ENCODE measurements at regions not wholly inside any gene's neighbourhood (a gene's known extent, or its start where the extent isn't known, plus 50 kb on each side); places are given as distances from the start of the nearest gene placed in this dataset.
A peak's percentile ranks its signal among the peaks of the same experiment; 100 is the strongest.
"Not testable (repeated sequence)": the region's sequence is repeated elsewhere in the genome, so short reads cannot be mapped to it uniquely, and the experiment has no call there.

DNA sequence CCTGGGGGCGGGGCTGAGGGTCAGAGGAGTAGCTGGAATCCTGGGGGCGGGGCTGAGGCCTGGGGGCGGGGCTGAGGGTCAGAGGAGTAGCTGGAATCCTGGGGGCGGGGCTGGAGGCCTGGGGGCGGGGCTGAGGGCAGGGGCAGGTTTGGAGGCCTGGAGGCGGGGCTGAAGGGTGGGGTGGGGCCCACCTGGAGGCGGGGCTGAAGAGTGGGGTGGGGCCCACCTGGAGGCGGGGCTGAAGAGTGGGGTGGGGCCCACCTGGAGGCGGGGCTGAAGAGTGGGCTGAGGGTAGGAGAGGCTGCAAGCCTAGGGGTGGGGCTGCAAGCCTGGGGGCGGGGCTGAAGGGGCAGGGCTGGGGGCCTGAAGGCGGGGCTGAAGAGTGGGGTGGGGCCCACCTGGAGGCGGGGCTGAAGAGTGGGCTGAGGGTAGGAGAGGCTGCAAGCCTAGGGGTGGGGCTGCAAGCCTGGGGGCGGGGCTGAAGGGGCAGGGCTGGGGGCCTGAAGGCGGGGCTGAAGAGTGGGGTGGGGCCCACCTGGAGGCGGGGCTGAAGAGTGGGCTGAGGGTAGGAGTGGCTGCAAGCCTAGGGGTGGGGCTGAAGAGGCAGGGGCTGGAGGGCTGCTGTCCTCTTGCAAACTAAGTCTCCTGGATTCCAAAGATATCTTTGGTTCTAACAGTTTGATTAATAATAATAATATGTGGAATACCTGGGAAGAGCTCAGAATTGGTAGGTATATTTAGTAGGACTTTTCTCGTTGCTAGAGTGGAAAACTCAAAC lies 1329.7 kb downstream of the BRD1 start:
- DNase-seq, result not testable (repeated sequence)

DNA sequence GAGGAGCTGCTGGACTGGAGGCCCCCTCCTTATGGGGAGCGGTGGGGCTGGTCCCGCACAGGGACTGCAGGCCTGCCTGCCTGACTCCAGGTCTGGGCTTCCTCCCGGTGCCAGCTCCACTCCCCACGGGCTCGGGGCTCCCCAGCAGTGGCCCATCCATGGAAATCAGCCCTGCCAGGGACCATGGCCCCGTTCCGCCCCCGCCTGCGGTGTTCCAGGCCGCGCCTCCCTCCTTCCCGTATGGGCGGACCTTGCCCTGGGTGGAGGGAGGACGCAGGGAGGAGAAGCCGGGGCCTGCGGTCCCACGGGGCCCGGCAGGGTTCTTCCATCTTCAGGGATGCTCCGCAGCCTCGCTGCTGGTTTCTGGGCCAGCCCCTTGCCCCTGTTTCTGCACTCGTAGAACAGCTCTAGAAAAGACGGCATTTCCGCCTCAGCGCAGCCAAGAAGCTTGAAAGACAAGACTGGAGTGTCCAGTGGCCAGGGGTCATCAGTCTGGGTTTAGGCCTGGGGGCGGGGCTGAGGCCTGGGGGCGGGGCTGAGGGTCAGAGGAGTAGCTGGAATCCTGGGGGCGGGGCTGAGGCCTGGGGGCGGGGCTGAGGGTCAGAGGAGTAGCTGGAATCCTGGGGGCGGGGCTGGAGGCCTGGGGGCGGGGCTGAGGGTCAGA lies 1330.6 kb downstream of the BRD1 start:
- DNase-seq, result no peak

DNA sequence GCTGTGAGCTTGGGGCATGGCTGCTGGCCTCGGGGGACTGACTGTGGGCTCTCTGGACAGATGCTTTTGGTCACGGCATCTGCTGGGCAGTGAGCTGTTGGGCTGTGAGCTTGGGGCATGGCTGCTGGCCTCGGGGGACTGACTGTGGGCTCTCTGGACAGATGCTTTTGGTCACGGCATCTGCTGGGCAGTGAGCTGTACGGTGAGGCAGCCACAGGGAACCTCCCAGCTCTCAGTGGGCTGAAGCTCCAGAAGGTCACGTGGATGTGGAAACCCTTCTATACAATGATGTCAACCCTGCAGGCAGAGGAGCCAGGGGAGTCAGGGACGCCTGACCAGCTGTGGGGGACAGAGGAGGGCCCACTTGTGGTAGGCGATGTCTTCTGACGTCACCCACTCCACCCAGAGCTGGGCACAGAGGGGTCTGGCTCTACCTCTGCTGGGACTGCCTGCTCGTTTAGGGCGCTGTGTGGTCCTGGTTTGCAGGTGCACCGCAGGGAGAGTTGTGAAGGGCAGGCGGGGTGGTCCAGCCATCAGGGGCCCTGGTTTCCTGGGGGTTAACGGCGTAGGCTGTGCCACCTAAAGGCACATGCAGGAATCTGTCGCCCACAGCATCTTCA lies 1331.3 kb downstream of the BRD1 start:
- no peak for DNase-seq

DNA sequence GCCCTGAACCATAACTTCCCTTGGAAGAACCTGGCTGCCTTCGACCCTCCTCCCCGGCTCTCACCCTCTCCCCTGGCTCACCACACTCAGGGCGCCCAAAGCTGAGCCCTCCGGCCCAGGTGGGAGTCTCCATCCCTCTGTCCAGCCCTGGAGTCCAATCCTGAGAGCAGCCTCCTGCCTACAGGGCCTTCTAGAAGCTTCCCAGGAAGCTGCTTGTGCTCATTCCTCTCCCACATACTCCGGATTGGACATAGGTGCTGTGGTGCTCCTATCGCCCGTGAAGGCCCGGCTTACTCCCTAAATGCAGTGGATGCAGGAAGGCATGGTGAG lies 1332.0 kb downstream of the BRD1 start:
- no peak for DNase-seq

DNA sequence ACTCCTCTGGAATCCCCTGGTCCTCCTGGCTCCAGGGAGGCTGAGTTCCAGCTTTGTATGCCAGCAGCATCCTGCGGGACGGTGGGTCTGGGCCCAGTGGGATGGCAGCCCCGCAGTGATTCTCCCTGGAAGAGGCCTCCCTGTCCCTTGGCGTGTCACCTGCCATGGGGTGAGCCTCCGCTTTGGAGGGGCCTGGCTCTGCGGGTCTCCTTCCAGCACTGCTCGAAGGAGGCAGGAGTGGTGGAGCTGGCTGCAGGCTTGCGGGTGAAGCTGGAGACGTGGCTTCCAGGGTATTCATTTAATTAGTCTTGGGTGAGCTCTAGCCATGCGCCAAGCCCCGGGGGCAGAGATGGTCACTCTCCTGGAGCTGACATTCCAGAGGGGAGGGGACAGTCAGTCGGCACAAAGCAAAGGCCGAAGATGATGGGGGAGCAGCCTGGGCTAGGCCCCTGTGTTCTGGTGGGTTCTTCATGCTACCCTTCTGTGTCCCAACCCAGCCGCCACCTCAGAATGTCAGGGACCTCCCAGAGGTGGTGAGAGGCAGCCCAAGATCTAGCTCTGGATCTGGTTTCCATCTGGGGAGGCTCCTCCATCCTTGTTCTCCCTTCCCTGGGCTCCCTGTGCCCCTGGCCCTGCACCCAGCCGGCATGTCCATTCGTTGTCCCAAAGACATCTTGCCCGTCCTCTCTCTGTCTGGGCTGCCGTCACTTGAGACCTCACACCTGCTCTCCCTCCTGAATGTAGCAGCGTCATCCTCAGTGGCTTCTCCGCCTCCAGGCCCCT lies 1332.5 kb downstream of the BRD1 start:
- no peak for DNase-seq

DNA sequence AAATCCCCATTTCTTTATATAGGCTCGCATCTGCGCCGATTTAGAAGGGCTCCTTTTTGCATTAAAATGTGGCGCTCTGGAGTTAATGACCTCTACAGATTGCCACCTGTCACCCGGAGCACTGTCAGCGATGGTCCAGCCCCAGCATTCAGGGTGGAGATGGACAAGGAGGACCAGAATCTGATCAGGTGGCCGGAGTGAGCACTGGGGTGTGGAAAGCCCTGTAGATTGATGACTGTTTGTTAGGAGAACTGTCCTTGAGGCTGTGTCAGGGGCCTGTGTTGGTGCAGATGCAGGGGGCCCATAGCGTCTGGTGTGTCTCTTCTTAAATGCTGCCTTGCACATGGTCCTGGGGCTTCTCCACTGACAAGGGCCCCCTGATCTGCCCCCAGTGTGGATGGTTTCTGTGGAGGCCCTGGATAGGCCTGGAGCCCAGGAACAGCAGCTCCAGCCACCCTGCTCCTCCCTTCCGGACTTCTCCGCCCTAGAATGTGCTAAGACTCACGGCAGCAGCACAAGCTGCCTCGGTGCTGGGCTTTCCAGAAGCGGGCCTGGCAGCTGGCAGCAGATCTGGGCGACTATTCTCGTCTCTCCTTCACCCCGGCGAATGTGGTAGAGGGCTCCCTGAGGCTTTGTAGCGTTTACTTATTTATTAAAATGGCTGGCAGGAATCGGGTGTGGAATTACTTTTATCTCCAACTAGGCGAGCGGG lies 1333.3 kb downstream of the BRD1 start:
- DNase-seq, result no peak

DNA sequence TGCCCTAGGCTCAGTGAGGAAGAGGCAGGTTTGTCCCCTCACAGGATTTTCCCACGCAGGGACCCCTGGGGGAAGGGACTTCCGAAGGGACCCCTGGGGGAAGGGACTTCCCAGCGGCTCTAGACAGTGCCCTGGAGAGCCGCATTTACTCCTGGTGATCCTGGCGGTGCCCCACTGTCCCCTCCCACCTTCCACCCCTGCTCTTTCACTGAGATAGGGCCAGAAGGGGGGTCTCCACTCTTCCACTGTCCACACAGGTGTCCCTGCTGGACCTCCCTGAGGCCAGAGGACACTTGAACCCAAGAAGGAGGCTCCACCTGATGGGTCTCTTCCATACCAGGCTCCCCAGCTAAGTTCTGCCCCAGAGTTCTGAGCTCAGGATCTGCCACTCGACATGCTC lies 1333.9 kb downstream of the BRD1 start:
- no peak for DNase-seq

DNA sequence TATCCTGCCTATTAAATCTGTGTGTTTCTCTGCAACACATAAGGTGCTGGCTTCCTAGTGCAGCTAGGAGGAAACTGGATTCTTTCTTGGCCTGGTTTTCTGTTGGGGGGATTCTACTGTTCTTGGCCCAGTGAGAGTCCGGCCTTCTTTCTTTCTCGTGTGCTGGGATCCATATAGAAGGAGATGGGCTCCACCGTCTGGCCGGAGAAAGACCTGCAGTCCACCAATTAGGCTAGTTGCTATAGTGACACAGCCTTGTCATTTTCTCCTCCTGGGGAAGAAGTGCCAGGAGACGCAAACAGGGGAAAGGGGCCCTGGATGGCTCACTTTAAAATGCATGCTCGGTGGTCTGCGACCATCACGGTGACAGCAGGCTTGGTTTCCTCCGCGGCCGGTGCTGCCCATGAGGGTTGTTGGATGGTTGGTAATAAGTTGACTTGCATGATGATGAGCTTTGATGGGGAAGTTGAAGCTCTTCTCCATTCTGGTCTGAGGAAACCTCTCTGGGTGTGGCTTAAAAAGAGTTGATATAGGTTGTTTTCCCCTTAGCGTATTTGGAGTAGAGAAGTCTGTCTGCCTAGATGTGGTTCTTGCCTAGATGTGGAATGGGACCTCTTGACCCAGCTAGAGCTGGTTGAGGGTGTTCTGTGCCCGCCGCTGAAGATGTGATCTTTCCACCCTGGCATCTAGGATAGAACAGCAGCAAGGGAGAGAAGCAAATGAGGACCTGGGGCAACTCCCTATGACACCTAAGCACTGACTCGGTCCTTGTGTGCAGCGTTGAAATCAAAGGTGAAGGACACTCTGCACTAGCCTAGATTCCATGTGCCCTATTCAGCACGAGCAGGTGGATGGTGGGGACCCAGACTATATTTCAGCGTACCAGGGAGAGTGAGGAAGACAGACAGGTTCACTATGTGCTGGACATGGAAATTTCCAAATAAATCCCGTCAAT lies 1335.0 kb downstream of the BRD1 start:
- peak; percentile 91 for DNase-seq

DNA sequence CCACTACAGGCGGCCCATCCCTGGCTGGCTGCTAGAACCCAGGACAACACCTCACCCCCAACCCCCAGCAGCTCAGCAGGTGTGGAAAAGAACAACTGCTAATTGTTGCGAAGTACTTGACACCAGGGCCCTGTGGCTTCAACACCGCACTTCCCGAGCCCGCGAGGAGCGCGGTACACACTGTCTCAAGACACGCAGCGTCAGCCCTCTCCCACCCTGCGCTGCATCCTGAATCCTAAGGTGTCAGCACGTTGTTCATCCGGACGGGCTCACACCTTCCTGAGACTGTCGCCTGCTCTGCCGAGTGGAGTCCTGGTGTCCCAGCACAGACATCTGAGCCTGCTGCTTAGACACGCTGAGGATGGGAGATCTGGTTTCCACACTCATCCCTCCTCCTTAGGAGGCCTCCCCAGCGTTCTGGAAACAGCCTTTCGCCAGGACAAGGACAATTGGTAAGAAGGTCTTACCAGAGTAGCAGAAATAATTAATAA lies 1336.2 kb downstream of the BRD1 start:
- peak; percentile 28 for DNase-seq

DNA sequence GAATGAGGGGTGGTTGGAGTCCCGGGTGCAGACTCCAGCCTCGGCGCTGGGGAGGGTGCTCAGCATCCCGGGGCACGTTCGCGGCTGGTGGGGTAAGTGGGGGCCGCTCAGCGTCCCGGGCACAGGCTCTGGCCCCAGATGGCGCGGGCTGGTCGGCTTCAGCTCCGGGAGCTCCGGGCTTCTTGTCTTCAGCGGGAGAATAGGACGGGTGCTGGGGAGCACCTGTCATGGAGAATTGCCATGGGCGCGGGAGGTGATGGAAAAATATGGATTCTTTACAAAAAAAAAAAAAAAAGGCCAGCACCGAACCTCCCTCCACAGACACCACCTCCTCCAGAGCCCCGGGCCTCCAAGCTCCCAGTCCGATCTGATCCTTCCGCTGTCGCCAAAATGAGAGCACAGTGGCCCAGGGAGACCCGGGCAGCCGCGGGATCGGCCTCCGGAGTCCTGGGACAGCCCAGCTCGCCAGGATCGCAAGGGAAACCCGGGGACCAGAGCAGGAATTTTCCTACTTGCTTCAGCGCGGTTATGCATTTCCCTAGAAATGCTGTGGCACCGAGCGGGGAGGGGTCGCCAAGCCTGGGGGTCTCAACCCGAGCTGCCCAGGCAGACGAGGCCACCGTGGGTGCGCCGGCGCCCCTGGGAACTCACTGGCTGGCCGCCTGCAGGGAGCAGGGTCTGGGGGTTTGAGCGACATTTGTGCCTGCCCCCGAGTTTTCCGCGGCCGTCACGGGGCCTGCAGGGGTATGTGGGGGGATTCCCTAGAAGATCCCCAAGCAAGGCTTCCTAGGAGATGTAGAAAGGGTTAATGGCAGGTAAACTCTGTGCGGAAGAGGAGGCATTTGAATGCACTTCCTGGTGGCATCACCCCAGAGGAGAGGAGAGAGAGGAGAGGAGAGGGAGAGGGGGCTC lies 1336.9 kb downstream of the BRD1 start:
- no peak for DNase-seq

DNA sequence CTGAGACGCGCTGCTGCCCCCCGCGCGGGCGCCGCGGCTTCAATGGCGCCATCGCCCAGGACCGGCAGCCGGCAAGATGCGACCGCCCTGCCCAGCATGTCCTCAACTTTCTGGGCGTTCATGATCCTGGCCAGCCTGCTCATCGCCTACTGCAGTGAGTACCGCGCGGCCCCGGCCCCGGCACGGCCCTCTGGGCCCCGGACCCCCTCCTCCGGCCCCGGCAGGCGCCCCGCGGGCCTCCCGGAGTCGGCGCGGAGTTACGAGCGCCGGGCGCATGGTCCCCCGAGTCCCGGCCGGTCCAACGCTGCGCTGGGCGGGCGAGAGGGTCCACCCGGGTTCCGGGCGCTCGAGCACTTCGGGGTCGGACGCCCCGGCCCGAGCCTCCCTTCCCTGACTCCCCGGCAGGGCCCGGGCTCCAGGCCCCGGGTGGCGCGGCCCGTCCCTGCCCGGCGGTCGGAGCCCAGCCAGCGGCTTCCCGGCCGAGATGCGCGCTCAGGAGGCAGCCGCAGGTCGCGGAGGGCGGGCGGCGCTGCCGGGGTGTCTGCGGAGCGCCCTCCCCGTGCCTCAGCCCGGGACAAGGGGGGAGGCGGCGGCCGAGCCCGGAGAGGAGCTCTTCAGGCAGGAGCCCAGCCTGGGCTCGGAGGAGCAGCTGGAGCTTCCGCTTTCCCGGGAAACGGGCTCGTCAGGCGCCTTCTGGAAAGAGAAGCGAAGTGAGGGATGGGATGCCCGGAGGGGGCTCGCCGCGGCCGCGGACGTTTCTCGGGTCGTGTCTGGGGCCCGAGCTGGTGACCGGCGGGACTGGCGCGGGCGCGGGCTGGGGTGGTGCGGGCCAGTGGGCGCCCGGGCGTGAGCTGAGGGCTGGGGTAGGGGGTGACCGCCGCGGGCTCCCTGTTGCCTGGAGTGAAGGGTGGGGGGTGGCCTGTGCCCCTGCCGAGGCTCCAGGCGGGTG lies 1337.8 kb downstream of the BRD1 start:
- no peak for DNase-seq

DNA sequence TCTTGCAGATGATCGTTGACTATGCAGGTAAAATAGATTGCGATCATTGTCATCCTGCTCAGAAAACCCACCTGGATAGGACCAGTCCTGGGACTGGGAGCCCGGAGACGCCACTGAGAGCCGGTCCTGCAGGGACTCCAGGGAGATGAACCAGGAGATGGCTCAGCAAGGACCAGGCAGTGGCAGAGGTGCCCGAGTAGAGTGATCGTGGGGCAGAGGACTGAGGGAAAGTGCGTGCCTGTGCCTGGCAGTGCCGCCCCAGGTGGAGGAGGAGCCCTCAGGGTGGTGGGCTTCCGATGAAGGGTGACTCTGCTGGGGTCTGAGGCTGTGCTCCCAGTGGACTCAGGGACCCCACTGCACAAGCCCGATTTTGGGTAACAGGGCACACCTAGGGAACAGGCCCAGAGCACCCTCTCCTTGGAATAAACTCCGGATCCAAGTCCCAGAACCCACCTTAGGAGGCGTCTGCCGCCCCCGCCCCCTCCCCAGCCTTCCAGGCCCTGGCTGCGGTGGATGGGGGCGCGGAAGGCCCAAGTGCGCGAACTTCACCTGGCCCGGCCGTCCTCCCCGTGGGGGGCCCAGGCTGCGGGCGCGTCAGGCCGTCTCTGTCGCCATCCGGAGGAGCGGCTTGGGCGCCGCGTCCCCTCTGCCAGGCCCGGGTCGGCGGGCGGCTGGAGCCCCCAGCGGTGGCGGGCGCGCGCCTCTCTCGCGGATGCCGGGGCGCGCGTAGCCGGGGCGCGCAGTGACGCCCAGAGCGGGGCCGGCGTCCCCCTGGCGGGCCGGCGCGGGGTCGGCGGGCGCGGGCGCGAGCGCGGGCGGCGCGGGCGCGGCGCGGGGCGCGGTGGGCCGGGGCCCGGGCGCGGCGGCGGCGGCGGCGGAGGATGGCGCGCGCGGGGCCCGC lies 1338.8 kb downstream of the BRD1 start:
- no peak for DNase-seq

DNA sequence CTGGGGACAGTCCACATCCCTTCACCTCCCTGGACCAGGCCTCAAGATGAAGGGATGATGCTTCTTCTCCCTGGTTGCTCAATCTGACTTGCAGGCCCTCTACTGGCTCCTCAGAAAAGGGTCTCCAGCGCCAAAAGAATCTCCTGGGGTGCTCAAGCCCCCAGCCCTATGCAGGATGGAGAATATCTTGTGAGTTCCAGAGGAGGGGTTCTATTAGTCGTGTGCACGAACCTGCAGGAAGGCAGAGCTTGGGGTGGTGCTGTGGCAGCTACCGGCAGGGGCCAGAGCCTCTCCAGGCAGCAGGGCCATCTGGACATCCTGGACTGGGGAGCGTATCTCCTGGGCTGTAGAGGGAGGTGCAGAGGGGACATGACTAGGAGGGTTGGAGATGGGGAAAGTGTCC lies 1339.5 kb downstream of the BRD1 start:
- DNase-seq, result no peak

DNA sequence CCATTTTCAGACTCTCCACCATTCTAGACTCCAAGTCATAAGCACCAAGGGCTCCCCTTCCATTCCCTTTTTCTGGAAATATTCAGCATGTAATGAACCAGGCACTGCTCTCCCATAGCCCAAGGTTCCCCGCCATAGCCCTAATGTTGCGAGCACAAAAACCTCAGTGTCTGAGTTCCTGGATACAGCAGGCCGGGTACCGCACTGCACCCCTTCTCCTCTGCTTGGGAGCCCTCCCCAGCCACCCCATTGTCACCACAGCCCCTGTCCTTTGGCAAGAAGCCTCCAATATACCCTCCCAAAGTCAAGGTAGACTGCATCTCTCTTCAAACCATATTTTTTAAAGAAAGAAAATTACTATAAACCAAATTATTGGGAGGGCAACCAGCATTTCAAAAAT lies 1341.1 kb downstream of the BRD1 start:
- no peak for DNase-seq

DNA sequence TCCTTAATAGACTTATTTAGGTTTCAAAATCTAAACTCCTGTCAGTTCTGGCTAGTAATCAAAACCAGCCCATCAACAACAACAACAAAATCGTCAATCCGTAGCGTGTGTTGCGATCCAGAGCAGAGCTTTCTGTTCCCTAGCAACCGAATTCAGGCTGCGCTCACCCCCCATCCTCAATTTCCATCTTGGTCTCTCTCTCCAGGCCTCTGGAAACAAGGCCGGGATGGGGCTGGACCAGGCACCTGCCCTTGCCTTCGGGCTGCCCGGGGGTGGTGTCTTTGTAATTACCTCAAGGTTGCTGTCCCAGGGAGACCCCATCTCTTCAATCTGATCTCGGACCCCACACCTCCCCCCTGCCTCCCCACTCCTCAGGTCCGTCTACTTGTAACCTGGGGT lies 1341.5 kb downstream of the BRD1 start:
- DNase-seq, result no peak

DNA sequence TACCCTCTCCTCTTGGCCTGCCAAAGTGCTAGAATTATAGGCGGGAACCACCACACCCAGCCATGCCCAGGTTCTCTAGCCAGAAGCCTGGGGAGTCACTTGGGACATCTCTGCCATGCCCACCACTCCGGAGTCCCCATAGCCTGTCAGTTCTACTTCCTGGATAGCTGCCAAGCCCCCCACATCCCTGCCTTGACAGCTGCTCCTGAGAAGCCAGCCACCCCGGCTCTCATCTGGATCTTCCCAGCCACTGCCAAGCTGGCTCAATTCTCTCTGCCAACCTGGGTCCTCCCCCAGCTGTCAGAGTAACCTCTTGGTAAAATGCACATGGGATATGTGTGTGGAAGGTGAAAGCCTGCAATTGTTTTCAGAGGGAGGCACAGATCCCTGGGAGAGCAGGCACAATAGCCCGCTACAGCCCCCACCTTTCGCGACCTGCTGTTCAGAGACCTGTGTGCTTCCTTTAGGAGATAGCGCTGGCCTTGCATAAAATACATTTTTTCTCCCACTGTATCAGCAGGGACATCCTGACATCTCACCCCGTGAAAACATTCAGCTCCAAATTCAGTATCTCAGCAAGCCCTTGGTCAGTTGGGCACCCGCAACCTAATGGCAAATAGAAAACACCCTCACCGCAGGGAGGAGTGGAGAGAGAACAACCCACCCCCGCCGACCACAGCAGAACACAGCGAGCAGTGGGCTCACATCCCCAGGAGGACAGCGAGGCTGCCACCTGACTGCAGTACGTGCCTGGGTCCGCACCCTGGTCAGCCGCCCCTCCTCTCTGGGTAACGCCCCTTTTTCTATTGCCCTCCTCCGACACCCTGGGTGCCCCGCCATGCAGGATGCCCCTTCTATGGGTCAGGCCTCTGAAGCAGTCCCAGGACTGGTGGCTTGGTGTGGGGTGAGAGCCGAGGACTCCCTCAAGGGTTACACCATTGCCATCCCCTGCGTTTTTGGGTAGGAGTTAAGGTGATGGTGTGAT lies 1342.2 kb downstream of the BRD1 start:
- no peak for DNase-seq
